NOMO-1 (cell line): ENCODE measurements at regions not wholly inside any gene's neighbourhood (a gene's known extent, or its start where the extent isn't known, plus 50 kb on each side); places are given as distances from the start of the nearest gene placed in this dataset.
"Not testable (repeated sequence)": the region's sequence is repeated elsewhere in the genome, so short reads cannot be mapped to it uniquely, and the experiment has no call there.

ENCODE experiments used
- DNase-seq, 2 experiments: peaks; one replicate each; lab custom pipeline; 2025; ENCODE audit not compliant: unreplicated experiment in 2 of 2; lab: John Stamatoyannopoulos, UW

DNA sequence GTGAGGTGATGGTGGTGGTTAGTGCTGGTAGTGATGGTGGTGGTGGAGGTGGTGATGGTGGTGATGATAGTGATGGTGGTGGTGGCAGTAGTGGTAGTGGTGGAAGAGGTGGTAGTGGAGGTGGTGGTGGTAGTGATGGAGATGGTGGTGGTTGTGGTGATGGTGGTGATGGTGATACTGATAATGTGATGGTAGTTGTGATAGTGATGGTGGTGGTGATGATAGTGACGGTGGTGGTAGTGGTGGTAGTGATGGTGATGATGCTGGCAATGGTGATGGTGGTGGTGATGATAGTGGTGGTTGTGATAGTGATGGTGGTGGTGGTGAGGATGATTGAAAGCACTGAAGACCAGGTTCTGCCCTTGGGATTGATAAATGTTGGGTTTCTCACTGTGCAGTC lies 85.2 kb upstream of the SLC1A3 start:
- DNase-seq = no peak

DNA sequence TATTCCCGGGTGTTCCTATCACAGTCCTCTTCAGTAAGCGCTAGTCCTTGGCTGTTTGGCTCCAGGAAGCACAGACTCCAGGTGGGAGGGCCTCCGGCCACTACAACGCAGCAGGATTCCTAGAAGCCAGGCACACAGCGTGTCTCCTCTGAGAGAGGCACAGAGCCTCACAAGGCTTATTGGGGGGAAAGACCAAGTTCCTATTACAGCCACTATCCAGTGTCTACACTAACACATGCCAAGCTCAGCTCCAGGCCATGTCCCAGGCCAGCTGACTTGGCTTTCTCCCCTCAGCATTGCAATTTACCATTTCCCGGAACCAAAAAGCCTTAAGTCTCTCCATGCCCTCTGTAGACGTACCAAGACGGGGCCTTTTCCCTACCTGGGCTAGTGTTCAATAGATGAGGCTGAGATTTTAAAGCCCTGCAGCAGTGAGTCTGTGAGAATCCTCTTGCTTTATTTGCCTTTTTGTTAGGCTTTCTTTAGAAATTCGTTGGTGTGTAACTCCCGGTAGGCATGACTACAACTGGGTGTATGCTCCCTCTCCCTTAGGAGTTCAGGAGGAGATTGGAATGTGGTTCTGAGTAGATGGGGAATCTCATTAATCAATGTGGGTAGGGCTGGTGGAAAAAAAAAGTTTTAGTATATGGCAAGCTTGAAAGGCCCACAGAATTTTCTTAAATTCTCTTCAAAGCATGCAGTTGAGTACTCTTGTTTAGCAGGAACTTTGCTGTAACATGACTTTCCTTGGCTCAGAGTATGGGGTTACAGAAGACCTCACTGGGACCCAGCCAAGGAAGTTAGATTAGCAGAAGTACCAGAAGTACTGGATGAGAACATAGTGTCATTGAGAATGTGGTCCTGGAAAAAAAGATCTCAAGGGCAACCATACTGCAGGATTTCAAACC lies 84.3 kb upstream of the SLC1A3 start:
- DNase-seq = no peak

DNA sequence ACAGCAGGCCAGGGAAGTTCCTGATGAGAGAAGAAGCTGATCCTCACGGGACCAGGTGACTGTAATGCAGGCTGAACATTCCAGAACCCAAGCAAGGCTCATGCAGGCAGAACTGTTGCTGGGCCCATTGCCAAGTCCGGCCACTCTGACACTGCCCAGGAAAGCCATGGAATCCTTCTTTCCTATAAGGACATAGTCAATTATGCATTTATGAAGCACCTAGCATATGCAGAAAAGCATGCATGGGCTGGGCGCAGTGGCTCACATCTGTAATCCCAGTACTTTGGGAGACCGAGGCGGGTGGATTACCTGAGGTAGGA lies 83.7 kb upstream of the SLC1A3 start:
- DNase-seq = no peak

DNA sequence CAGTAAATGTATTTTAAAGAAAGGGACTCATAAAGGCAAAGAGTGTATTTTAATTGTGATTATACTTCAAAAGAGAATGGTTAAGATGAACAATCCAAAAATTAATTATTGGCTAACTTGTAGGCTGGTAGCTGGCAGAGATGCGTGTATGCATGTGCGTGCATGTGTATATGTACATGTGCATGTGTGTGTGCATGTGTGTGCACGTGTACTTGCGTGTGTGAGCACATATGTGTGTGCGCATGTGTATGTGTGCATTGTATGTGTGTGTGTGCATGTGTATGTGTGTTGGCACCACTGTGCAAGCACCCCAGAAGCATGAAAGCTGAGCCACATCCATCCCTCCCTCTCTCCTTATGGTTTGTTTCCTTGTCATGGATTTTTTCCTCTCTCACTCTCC lies 83.0 kb upstream of the SLC1A3 start:
- no peak for DNase-seq

DNA sequence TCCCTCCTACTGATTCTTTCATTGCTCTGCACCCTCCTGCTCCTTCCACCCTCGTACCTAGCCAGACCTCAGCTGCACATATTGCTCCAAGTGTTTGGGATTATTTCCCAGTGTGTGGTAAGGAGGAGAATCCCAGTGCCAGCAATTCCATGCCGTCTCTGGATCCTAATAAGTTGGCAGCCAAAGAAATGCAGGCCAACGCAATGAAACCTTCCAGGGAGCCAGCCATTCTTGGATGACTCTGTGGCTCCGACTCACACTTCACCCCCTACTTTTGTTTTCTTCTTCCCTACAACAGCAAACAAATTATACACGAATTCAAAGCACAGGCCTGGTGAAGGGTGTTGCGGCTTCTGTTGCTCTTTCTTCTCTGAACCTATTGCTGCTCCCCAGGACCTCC lies 82.5 kb upstream of the SLC1A3 start:
- DNase-seq = no peak

DNA sequence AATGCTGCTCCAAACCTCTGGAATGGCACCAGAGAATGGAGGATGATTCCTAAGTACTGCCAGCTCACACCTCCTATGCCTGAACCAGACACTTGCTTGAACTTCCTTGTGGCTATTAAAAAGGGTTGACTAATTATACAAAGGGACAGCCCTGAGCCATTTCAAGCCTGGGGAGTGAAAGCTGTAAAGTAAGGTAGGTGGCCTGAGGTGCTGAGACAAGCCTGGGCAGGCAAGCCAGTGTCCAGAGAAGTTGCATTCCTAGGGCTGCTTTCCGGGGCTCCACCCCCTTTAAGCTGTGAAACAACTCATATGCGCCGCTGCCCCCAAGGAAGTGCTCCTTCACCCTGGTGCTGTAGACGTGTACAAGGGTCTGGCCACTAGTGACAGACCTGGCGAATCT lies 79.9 kb upstream of the SLC1A3 start:
- DNase-seq = no peak

DNA sequence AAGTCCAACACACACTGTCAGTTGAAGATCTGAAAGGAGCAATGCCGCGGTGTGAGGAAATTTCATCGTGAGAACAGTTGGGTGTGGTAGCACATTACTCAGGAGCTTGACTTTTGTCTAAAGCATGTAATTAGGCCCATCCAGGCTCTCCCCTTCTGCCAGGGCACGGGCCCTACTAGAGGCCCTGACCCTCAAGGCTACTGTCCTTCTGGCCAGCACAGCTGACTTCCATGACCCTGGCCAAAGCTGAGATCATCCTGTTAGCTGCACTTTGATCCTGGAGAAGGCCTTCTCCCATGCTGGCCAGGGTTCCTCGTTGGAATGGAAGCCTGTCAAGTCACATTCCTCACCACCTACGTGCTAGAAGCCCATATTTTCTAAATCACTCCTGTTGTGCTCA lies 77.8 kb upstream of the SLC1A3 start:
- DNase-seq = no peak

DNA sequence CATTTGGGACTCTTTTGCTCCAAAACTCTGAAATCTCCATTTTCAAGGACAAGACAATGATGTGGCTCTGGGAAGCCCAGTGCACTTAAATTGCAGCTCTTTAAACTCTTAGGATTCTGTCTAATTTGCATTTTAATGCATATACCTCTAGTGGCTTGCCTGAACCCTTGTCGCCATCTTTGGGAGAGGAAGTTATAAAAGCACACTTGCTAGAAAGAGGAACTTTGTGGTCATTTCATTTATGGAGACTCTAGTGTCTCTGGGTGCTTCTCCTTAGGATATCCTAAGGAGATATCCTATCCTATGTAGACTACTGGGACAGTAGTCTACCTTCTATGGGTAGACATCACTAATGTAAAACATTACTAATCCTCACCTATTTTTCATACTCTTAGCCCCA lies 77.3 kb upstream of the SLC1A3 start:
- peak; percentile 75 to 95 for DNase-seq

DNA sequence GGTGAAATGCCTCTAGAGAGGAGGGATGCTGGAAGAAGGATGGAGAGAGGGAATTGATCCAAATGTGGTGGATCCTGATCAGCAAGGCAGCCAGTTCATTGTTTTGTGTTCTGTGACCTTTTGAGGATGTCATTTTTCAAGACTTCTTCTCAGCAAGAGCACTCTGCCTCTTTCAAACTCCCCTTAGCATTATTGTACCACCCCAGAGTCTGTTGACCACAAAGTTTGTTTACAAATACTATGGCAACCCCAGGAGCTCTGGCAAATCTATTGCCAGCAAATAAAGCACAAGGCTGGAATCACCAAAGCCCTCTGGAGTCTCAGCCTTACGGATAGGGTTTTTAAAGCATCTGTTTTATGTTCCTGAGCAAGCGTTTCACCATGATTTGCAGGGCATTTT lies 76.2 kb upstream of the SLC1A3 start:
- DNase-seq = no peak

DNA sequence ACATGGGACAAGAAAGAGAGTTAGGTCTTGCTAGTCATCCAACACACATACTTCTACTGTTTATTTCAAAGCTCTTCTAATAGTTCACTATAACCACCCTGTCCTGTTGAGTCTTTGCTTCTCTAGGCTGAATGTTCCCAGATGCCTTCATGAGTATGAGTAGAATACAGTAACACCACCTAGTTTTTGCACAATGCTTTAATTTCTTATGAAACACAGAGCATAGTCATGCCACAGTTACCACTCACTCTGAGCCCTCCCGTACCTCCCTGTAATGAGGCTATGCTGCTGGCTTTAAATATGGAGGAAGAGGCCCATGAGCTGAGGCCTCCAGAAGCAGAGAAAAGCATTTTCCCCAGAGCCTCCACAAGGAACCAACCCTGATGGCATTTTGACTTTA lies 75.0 kb upstream of the SLC1A3 start:
- DNase-seq = peak; percentile 48 to 70

DNA sequence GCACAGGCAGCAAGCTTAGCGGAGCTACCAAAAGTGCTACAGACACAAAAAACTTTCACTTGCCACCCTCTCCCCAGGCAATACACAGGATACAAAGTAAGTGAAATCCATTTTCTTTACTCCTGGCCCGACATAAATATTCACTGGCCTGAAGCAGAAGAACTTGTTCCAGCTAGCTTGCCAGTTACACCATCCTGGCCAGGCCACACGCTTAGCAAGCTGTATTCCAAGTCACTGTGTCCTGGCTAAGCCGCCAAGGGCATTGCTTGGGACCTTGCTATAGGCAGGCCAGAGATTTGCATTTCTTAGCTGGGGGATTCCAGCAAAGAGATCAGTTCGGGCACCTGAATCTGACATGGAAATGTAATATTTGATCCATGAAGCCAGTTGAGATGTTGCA lies 71.0 kb upstream of the SLC1A3 start:
- no peak for DNase-seq

DNA sequence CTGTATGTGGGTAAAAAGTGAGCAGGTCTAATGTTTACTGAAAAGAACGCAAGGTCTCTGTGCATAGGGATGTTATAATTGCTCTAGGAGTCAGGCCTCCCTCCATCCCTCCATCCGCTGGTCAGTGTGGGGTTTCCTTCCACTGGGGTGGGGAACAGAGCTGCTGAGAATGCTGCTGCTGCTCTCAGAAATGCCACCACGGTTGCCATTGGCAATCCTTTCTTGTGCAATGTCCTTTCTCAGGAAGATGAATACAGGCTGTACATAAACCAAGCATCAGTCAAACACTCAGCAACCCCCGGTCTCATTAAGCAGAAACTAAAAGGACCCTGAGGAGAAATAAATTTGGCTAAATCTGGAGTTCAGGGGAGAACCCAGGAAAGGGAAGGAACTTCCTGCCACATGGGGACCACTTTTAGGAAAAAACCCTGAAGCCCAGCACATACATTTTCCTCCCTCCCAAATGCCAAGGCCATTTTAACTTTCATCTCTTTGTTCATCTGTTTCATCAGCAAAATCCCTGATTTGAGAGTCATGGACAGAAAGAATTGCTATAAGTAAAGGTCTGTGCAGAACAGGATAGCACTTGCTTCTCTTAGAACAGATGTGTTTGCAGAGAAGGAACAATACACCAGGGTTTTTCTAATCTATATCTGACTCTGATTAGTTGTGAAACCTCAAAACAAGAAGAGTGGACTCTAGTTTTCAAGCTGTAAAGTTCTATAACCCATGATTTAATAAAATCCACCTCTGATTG lies 70.4 kb upstream of the SLC1A3 start:
- no peak for DNase-seq

DNA sequence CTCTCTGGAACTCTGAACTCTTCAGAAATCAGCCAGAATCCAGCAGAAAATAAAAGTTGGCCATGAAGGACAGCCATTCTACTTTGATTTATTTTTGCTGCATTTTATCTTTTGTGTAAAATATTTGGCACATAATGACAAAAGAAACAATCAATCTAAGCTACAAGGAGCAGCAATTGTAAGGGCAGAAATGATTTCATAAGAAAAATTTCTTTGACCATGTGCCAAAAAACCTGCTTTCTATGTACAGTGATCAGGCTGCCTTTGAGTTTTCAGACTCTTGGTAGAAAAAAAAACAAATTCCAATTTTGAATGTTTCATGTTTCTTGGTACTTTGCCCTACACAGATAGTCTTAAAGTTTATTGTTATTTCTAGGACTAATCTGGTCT lies 69.8 kb upstream of the SLC1A3 start:
- DNase-seq = no peak

DNA sequence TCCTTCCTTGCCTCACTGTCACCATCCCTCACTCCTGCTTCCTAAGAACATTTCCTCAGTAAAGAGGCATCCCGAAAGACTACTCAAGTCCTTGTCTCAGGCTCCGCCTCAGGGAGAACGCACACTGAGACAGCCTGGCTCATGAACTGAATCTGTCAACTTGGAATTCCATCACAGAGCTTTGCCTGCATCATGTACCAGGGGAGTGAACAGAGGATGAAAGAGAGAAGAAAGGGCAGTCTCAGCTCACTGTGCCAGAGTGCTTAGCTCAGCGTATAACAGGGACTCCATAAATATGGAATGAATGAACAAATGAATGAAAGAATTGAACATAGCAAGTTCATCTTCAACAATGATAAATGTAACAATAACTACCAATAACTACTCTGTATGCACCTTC lies 68.7 kb upstream of the SLC1A3 start:
- DNase-seq = no peak

DNA sequence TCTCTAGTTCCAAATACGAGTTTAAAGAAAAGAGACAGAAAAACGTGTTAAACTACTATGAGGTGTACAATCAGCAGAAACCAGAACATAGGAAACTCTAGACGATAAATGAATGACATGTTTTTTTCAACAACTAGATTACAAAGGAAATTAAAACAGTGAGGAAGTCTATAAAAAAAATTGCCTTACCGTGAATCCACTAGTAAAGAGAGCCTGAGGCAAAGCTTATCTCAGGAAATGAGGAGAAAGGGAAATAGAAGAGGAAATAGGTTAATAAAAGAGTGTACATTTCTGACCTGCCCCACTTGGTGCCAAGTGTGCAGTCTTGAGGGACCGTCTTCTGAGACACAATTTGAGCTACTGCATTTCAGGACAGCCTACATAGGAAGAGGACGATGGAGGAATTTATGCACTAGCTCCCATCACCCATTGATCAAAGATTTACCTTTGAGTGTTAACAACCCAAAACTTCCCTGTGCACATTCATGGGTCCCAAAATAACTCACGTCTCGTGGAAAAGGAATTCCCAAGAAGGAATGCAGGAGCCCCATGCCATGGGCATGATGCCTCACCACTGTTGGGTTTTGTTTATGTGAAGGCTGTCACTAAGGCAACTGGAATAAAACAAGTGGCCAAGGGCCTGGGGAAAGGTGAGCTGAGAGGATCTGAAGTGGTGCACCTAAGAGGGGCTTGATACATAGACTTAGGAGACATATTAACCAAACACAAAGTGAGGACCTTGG lies 53.6 kb upstream of the SLC1A3 start:
- DNase-seq = no peak

DNA sequence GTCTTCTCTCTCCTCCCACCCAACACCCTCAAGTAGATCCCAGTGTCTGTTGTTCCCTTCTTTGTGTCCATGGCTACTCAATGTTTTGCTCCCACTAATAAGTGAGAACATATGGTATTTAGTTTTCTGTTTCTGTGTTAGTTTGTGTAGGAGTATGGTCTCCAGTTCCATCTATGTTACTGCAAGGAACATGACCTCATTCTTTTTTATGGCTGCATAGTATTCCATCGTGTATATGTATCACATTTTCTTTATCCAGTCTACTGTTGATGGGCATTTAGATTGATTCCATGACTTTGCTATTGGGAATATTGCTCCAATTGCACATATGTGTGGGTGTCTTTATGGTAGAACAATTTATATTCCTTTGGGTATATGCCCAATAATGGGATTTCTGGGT lies 51.4 kb upstream of the SLC1A3 start:
- DNase-seq = not testable (repeated sequence)
